ENCODE measurements at regions not wholly inside any gene's neighbourhood (a gene's known extent, or its start where the extent isn't known, plus 50 kb on each side); places are given as distances from the start of the nearest gene placed in this dataset.

GRCh38 chr2:23200068-23200786 lies 184.8 kb upstream of the KLHL29 start:
- no peak for TF ChIP-seq CTCF (IDR thresholded peaks at IDR 0.05)
- no peak for TF ChIP-seq POLR2A (IDR thresholded peaks at IDR 0.05)

Data from ovary (tissue), 3 donors.